GM18511 (cell line): ENCODE measurements at regions not wholly inside any gene's neighbourhood (a gene's known extent, or its start where the extent isn't known, plus 50 kb on each side); places are given as distances from the start of the nearest gene placed in this dataset.

Experiments
- ATAC-seq: cut with Tn5 transposase; IDR thresholded peaks from one replicate; pipeline ENCODE4 v1.9.1; 2021; ENCODE audit warnings: mild to moderate bottlenecking, moderate library complexity; ENCODE audit not compliant: unreplicated experiment

DNA sequence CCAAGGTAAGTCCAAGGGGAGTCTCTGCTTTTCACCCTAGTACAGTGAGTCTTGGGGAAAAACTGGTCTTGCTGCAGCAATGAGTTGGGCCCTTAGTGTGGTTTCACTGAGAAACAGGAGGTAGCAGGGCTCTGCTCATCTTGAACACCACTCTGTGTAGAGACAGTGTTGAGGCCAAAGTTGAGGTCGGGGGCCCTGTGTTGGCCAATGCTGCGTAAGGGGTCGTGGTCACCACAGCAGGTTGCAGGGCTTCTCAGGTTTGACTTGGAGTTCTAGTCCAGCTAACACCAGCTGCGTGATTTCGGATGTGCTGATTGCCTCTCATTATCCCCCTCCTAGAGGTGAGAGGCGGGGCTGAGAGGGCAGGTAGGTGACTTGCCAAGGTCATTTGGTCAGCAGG is 807.5 kb downstream of the VRK1 start:
- ATAC-seq = no peak

GRCh38 chr14:97618401-97618800 is 821.2 kb downstream of the VRK1 start:
- no peak for ATAC-seq

- no peak for ATAC-seq
Observed at GRCh38 chr14:97618917-97619690, 821.9 kb downstream of the VRK1 start.

DNA sequence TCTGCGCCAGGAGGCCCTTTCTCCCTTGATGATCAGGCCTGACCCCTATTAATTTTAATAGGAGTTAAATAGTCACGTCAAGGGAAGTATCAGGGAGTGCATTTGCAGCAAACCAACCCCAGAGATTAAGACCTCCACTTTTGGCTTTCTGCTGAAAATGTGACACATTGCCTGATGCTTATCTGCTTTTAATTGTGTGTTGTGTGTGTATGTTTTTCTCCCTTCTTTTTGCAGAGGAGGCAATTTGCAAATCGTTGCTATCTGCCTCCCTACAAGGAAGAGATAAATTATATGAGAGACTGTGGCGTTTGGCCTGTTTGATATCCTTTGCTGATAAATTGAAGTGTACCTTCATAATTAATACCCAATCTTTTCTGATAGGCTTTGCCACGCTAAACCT is 822.9 kb downstream of the VRK1 start:
- ATAC-seq = no peak

GRCh38 chr14:97624985-97625384 is 827.8 kb downstream of the VRK1 start:
- no peak for ATAC-seq

DNA sequence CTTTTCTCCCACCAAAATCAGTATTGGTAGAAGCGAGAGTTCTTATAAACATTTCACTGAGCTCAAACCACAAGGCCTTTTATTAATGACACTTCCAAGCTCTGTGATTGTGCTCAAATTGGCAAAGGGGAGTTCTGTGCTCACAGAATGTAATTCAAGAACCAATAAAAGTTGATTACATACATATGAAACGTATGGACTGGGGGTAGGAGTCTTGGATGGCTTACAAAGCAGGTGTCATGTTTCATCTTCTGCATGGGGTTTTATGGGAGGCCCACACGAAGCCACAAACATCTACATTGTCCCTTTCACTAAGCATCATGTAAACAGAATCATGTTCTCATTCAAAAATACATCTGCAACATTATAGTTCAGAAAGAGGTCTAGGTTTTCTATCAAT is 828.3 kb downstream of the VRK1 start:
- no peak for ATAC-seq

GRCh38 chr14:97626088-97626487 is 828.9 kb downstream of the VRK1 start:
- no peak for ATAC-seq

GRCh38 chr14:97630249-97630648 is 833.1 kb downstream of the VRK1 start:
- ATAC-seq = no peak

DNA sequence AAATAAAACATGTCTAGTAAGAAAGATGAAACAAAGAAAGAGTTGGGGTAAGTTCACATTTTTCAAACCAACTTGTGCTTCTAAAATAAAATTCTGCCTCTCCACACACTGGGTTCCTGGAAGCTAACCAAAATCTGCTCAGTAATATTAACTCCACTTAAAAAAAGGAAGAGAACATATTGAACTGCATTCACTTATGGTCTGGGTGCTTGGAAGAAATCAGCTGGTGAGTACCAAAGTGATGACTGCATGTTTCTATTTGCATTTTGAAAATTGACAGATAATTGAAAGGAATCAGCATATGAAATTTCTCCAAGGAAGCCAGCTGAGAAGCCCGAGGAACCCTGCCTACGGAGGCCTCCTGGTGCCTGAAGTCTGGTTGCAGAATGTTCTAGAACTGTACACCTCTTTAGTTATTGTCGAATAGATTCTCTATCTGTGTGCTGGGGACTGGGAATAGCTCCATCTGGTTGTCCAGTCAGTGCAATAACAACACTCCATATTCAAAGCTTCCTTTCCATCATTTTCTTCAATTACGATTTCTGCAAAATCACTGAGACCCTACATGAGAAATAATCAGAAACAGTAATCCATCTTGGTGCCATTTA is 836.1 kb downstream of the VRK1 start:
- no peak for ATAC-seq

GRCh38 chr14:97634751-97635150 is 837.6 kb downstream of the VRK1 start:
- no peak for ATAC-seq

GRCh38 chr14:97638864-97639263 is 841.7 kb downstream of the VRK1 start:
- ATAC-seq = no peak

GRCh38 chr14:97640031-97640430 is 842.8 kb downstream of the VRK1 start:
- no peak for ATAC-seq

DNA sequence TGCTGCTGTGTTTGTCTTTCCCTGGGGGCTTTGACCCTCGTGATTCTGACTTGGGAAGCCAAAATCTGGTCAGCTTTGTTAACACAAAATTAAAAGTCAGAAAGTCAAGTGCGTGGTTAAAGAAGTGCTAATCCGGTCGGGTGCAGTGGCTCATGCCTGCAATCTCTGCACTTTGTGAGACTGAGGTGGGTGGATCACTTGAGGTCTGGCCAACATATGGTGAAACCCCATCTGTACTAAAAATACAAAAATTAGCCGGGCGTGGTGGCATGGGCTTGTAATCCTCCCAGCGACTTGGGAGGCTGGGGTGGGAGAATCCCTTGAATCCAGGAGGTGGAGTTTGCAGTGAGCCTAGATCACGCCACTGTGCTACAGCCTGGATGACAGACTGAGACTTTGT is 844.6 kb downstream of the VRK1 start:
- no peak for ATAC-seq

- no peak for ATAC-seq
Observed at GRCh38 chr14:97642631-97643030, 845.4 kb downstream of the VRK1 start.

GRCh38 chr14:97644365-97644764 is 847.2 kb downstream of the VRK1 start:
- no peak for ATAC-seq

DNA sequence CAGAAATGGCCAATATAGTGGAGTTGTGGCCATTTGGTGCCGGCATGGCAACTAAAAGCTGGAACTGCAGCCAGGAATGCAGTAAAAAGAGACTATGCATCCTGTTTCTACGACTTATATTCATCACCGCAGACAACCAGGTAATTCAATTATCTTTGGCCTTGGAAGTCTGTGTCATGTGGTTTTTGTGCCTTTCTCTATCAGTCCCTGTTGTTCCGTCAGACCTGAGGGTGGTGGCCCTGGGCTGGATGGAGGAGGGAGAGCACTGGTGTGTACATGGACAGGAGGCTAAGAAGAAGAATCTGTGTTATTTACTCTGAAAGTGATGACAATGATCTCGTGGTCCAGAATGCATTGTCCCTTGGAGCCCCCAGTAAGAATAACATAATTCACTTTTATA is 852.6 kb downstream of the VRK1 start:
- no peak for ATAC-seq

DNA sequence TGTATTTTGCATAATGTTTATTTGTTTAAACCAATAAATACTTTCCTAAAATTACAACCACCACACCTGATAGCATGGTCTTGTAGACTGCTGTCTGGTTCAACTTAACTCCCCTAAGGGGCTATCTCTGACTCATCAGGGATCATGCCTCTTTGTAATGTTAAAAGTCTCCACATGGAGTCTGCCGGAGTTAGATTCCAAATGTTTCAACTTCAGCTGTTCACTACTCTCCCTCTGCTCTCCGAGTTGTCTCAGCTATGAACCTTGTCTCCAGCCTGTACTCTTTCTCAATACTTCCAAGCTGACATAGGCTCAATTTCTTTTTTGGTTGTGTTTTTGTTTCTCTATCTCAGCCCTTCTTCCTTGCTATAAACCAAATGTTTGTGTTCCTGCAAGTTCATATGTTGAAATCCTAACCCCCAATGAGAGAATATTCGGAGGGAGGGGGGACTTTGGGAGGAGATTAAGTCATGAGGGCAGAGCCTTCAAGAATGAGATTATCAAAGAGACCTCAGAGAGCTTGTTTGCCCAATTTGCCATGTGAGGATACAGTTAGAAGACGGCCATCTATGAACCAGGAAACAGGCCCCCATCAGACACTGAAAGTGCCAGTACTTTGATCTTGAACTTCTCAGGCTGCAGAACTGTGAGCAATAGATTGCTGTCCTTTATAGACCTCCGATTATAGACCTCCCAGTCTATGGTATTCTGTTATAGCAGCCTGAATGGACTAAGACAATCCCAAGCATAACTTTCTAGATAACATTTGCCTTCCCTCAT is 858.2 kb downstream of the VRK1 start:
- ATAC-seq = no peak

GRCh38 chr14:97657609-97658008 is 860.4 kb downstream of the VRK1 start:
- ATAC-seq = no peak

- ATAC-seq = no peak
Observed at GRCh38 chr14:97687944-97688630, 890.9 kb downstream of the VRK1 start.

- ATAC-seq = no peak
Observed at GRCh38 chr14:97688631-97689336, 891.6 kb downstream of the VRK1 start.

GRCh38 chr14:97692084-97692483 is 894.9 kb downstream of the VRK1 start:
- no peak for ATAC-seq
